ENCODE measurements at regions not wholly inside any gene's neighbourhood (a gene's known extent, or its start where the extent isn't known, plus 50 kb on each side); places are given as distances from the start of the nearest gene placed in this dataset.

DNA sequence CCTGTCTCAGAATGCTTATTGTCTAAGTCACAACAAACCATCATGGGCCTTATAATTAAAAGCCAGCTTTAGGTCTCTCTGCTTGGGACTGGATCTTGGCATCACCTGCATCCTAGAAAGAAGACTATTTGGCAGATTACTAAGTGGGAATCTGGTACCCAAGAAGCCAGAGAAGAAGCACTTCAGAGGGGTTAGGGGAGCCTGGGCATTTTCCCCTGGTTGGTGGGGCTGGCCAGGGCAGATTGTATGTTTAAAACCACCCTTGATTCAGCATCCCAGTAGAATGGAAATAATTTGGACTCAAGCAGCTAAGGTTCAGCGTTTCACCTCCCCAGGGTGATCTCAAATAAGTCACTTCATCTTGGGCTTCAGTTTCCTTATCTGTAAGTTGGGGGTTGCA lies 193.7 kb downstream of the MIAT start:
- Histone ChIP-seq H3K9me3 (ENCODE audit: control insufficient read depth, insufficient read depth, low read length) (no peaks in the 10 kb centered on the region), H3K36me3 (ENCODE audit: insufficient read depth, low read length) (no peaks in the 10 kb centered on the region), H3K9ac (ENCODE audit: low read depth, low read length) (no peak overlapping the region), H3K4me1 (ENCODE audit: insufficient read depth, low read length) (0 out of 2 replicates have a peak, but pooled peaks cover 2% of the 10 kb centered on the region)

DNA sequence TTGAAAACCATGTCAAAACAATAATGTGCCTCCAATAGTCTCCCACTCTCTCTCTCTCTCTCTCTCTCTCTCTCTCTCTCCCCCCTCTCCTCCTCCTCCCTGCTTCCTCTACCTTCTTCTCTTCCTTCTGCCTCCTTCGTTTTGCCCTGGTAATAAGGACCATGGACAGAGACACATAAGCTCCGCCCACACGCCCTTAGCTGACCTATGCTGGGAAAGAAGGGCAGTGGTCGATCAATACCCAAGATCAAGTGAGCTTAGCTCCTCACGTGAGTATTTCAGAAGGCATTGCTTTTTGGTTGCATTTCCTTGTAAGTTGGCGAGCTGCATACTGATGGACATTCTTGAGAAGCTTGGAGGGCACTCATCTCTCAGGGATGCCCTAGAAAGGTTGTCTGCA lies 194.8 kb downstream of the MIAT start:
- Histone ChIP-seq H3K4me1 (ENCODE audit: insufficient read depth, low read length) (0 out of 2 replicates have a peak, but pooled peaks cover 2% of the 10 kb centered on the region), H3K9me3 (ENCODE audit: control insufficient read depth, insufficient read depth, low read length) (no peaks in the 10 kb centered on the region), H3K36me3 (ENCODE audit: insufficient read depth, low read length) (no peaks in the 10 kb centered on the region), H3K9ac (ENCODE audit: low read depth, low read length) (no peak overlapping the region)

DNA sequence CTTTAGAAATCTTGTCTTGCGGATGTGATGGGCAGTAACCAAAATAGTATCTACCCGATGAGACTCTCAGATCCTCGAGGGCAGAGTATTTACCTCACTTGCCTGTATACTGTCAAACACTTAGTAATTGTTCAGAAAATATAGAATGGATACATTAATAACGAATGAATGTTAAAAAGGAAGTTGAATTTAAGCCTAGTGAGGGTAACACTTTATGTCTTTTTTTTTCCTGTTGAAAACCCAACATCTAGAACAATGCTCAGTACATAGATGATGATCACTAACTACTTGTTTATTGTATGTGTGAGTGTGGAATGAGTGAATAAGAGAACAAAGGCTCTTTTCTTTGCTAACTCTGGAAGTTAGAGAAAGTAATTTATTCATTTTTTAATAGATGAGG lies 195.7 kb downstream of the MIAT start:
- Histone ChIP-seq H3K9me3 (ENCODE audit: control insufficient read depth, insufficient read depth, low read length) (no peaks in the 10 kb centered on the region), H3K36me3 (ENCODE audit: insufficient read depth, low read length) (no peaks in the 10 kb centered on the region), H3K9ac (ENCODE audit: low read depth, low read length) (no peak overlapping the region), H3K4me1 (ENCODE audit: insufficient read depth, low read length) (0 out of 2 replicates have a peak, but pooled peaks cover under 1% of the 10 kb centered on the region)

DNA sequence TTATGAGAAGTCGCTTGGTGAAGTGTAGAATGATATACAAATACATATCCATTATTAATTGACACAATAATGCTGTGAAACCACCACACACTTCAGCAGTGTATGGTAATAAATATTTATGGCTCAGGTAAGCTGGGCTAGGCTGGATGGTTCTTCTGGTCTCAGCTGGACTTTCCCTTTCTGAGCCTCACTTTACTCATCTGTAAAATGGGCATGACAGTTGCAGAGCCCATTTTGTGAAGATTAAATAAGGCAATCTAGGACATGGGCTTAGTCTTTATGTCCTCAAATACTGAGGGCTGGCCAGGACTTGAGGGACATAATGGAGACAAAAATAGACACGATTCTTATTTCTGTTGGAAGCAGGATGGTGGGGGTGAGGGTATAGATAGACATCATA lies 196.1 kb downstream of the MIAT start:
- no peaks in the 10 kb centered on the region for H3K36me3 ChIP-seq (ENCODE audit: insufficient read depth, low read length)
- H3K9ac ChIP-seq (ENCODE audit: low read depth, low read length): no peak overlapping the region
- no peaks in the 10 kb centered on the region for H3K9me3 ChIP-seq (ENCODE audit: control insufficient read depth, insufficient read depth, low read length)
- H3K4me1 ChIP-seq (ENCODE audit: insufficient read depth, low read length): no peaks in the 10 kb centered on the region

DNA sequence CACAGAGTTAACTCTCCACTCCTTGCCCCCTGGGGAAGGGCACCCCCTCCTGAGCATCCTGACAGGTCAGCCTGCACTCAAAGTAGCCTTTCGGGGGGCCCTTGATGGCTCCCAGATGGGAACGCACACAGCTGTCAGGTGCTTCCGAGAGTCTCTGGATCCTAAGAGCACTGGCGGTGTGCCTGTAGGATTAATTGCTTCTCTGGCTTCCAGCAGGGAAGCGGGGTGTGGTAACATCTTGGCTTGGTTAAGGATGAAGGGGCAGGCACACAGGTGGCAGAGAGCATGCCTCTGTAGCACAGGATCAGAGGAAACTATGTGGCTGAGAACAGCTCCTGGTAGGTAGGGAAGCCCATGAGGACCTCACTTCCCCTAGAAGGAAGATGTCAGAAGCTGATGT lies 199.8 kb downstream of the MIAT start:
- 0 out of 2 replicates have a peak, but pooled peaks cover 4% of the 10 kb centered on the region for H3K4me1 ChIP-seq (ENCODE audit: insufficient read depth, low read length)
- no peaks in the 10 kb centered on the region for H3K36me3 ChIP-seq (ENCODE audit: insufficient read depth, low read length)
- no peaks in the 10 kb centered on the region for H3K9me3 ChIP-seq (ENCODE audit: control insufficient read depth, insufficient read depth, low read length)
- H3K9ac ChIP-seq (ENCODE audit: low read depth, low read length): no peak overlapping the region

DNA sequence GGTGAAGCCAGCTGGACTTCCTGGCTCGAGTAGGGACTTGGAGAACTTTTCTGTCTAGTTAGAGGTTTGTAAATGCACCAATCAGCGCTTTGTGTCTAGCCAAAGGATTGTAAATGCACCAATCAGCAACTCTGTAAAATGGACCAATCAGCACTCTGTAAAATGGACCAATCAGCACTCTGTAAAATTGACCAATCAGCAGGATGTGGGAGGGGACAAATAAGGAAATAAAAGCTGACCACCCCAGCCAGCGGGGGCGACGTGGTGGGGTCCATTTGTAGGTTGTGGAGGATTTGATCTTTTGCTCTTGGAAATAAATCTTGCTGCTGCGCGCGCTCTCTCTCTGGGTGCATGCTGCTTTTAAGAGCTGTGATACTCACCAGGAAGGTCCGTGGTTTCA lies 202.9 kb downstream of the MIAT start:
- Histone ChIP-seq H3K9ac (ENCODE audit: low read depth, low read length) (no peak overlapping the region), H3K4me1 (ENCODE audit: insufficient read depth, low read length) (0 out of 2 replicates have a peak, but pooled peaks cover 4% of the 10 kb centered on the region), H3K36me3 (ENCODE audit: insufficient read depth, low read length) (no peaks in the 10 kb centered on the region), H3K9me3 (ENCODE audit: control insufficient read depth, insufficient read depth, low read length) (no peaks in the 10 kb centered on the region)

DNA sequence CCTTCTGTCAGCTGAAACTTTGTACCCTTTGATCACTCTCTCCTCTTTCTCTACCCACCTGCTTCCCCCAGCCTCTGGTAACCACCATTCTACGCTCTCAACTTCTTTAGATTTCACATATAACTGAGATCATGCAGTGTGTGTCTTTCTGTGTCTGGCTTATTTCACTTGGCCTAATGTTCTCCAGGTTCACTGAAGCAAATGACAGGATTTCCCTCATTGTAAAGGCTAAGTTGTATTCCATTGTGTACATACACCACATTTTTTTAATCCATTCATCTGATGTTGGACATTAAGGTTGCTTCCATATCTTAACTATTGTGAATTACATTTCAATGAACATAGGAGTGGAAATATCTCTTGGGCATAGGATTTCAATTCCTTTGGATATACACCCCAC lies 207.6 kb downstream of the MIAT start:
- Histone ChIP-seq H3K36me3 (ENCODE audit: insufficient read depth, low read length) (no peaks in the 10 kb centered on the region), H3K9me3 (ENCODE audit: control insufficient read depth, insufficient read depth, low read length) (no peaks in the 10 kb centered on the region; the same call in 1 of the 2 replicates)

DNA sequence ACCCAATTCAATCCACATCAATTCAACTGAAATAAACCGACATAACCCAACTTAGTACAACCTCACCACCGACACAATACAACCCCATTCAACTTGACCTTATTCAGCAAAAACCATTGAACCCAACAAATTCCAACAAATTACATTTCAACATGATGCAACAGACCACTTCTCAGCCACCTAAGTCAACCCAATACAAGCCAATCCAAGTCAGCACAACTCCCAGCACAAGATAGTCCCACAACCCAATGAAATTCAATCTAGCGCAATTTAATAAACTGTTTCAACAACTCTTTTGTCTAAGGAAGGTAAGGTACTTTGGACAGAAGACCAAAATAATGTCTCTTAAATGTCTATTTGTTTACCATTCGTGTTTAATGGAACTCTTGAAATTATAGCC lies 226.0 kb downstream of the MIAT start:
- Histone ChIP-seq H3K9me3 (ENCODE audit: control insufficient read depth, insufficient read depth, low read length) (no peaks in the 10 kb centered on the region), H3K4me1 (ENCODE audit: insufficient read depth, low read length) (peaks cover 8% of the 10 kb centered on the region; the same call in 1 of the 2 replicates), H3K9ac (ENCODE audit: low read depth, low read length) (no peak overlapping the region), H3K36me3 (ENCODE audit: insufficient read depth, low read length) (no peaks in the 10 kb centered on the region)

More for the DNA sequence above, 207.6 kb downstream of the MIAT start:
- H3K4me1 ChIP-seq (ENCODE audit: insufficient read depth, low read length): no peaks in the 10 kb centered on the region
- H3K9ac ChIP-seq (ENCODE audit: low read depth, low read length): no peak overlapping the region

DNA sequence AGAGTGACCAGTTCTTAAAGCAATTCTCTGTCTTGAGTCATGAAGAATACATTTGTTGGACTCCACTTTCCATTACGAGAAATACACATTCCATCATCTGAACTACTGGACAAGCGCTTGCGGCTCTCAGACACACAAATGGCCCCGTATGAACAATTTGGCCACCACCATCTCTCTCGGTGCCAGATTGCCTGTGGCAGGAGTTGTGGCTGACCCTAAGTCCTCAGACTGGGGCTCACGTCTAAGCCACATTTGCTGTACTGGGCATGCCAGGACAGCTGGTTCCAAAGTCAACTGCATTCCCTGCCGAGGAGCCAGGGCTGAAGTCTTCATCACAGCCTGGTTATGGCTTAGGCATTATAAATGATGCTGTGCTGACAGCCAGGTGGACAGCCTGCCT lies 227.5 kb downstream of the MIAT start:
- H3K9me3 ChIP-seq (ENCODE audit: control insufficient read depth, insufficient read depth, low read length): no peaks in the 10 kb centered on the region
- H3K36me3 ChIP-seq (ENCODE audit: insufficient read depth, low read length): no peaks in the 10 kb centered on the region
- H3K4me1 ChIP-seq (ENCODE audit: insufficient read depth, low read length): peaks cover 8% of the 10 kb centered on the region; the same call in 1 of the 2 replicates
- H3K9ac ChIP-seq (ENCODE audit: low read depth, low read length): no peak overlapping the region

DNA sequence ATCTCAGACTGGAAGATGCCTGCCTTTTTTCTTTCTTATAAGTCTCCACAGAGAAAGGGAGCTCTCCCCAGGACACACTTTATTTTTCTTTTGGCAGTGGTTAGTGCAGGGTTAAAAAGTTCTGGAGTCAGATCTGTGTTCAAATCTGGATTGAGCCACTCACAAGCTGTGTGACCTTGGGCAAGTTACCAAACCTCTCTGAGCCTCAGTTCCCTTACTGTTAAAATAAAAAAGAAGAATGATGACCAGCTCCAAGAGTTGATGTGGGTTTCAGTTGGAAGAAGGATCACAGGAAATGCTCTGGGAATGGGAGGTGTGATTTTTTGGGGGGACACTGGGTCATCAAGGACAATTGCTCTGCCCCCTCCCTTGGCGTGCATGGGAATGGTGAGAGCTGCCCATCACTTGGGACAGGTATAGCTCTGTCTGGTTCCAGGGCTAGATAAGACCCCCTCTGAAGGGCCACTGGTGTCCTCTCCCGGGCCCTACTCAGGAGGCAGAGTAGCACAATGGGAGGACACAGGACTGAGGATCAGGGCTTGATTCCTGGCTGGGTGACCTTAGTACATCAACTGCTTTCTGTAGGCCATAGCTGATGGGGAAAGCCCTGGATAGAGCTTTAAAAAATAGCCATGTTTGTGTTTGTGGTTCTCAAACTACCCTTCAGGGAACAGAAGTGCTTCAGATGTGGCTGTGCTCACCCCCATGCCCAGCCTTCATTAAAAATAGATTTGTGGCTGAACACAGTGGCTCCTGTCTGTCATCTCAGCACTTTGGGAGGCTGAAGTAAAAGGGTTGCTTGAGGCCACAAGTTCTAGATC lies 228.3 kb downstream of the MIAT start:
- peaks cover 8% of the 10 kb centered on the region; the same call in 1 of the 2 replicates for H3K4me1 ChIP-seq (ENCODE audit: insufficient read depth, low read length)
- H3K9me3 ChIP-seq (ENCODE audit: control insufficient read depth, insufficient read depth, low read length): no peaks in the 10 kb centered on the region
- no peaks in the 10 kb centered on the region for H3K36me3 ChIP-seq (ENCODE audit: insufficient read depth, low read length)
- H3K9ac ChIP-seq (ENCODE audit: low read depth, low read length): no peak overlapping the region

DNA sequence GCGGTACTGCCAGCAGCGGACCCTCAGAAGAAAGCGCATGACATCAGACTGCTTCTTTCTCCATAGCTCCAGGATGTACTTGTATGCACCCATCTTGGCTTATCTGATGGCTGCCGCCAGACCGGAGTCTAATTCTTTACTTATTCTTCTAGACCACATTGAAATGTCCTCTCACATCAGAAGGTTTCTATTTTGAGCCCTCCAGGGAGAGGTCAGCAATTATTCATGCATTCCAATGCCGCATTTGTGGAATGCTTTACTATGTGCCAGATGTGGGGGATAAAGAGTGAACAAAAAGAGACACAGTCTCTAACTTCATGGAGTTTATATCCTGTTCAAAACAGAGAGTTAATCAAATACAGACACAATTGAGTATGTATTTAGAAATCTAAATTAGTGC lies 230.1 kb downstream of the MIAT start:
- Histone ChIP-seq H3K36me3 (ENCODE audit: insufficient read depth, low read length) (no peaks in the 10 kb centered on the region), H3K9ac (ENCODE audit: low read depth, low read length) (no peak overlapping the region), H3K4me1 (ENCODE audit: insufficient read depth, low read length) (peaks cover 8% of the 10 kb centered on the region; the same call in 1 of the 2 replicates), H3K9me3 (ENCODE audit: control insufficient read depth, insufficient read depth, low read length) (no peaks in the 10 kb centered on the region)

DNA sequence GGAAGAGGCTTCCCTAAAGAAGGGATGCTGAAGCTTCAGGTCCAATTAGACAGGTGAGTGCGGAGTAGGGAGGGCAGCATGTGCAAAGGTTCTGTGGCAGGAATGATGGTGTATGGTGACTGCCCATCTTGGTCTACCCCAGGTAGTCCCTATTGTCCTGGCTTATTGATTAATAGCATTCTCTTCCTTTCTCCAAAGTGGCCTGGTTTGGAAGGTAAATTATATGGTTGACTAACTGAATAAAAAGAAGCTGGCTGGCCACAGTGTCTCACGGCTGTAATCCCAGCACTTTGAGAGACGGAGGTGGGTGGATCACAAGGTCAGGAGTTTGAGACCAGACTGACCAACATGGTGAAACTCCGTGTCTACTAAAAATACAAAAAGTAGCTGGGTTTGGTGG lies 230.5 kb downstream of the MIAT start:
- H3K9me3 ChIP-seq (ENCODE audit: control insufficient read depth, insufficient read depth, low read length): no peaks in the 10 kb centered on the region
- peaks cover 12% of the 10 kb centered on the region; the same call in 1 of the 2 replicates for H3K4me1 ChIP-seq (ENCODE audit: insufficient read depth, low read length)
- no peaks in the 10 kb centered on the region for H3K36me3 ChIP-seq (ENCODE audit: insufficient read depth, low read length)
- no peak overlapping the region for H3K9ac ChIP-seq (ENCODE audit: low read depth, low read length)

DNA sequence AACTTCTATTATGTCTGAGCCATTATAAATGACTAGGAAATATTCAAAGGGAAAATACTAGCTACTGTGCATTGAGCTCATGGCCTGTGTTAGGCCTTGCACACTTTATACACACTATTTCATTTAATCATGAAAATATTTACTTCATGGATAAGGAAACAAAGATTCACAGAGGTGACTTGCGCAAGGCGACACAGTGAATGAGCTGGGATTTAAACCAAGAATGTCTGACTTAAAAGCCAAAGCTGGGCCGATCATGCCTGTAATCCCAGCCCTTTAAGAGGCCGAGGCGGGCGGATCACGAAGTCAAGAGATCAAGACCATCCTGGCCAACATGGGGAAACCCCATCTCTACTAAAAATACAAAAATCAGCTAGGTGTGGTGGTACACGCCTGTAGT lies 231.5 kb downstream of the MIAT start:
- Histone ChIP-seq H3K36me3 (ENCODE audit: insufficient read depth, low read length) (no peaks in the 10 kb centered on the region), H3K9me3 (ENCODE audit: control insufficient read depth, insufficient read depth, low read length) (no peaks in the 10 kb centered on the region), H3K4me1 (ENCODE audit: insufficient read depth, low read length) (peaks cover 21% of the 10 kb centered on the region), H3K9ac (ENCODE audit: low read depth, low read length) (no peak overlapping the region)

DNA sequence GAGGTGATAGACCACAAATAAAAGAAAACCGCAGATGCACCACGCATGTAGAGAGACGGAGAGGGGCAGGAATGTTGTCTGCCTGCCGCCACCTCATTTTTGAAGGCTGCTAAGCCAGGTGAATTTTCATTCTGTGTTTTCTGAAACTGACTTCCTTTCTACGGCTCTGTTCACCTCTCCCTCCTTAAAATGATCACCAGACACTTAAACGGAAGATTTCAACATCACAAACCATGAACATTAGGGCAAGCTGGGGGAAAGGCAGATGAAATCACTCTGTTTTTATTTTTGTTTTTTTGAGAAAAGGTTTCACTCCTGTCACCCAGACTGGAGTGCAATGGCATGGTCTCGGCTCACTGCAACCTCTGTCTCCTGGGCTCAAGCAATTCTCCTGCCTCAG lies 232.4 kb downstream of the MIAT start:
- peaks cover 25% of the 10 kb centered on the region for H3K4me1 ChIP-seq (ENCODE audit: insufficient read depth, low read length)
- no peaks in the 10 kb centered on the region for H3K36me3 ChIP-seq (ENCODE audit: insufficient read depth, low read length)
- no peak overlapping the region for H3K9ac ChIP-seq (ENCODE audit: low read depth, low read length)
- no peaks in the 10 kb centered on the region for H3K9me3 ChIP-seq (ENCODE audit: control insufficient read depth, insufficient read depth, low read length)

DNA sequence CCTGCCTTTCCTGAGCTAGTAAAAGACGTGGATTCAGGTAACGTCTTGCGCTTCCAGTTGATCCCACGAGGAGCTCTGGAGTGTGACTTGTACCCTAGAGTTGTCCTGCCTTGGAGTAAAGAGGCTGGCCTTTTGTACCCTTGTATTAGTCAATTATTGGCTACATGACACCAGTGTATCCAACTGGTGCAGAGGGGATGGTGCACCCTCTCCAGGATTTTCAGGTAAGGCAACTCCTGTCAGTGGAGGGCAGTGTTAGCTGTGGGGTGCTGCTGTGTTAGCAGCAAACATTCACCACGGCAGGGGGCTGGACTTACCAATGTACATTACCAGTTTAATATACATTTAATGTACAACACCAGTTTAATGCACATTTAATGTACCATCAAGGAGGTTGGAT lies 233.5 kb downstream of the MIAT start:
- H3K36me3 ChIP-seq (ENCODE audit: insufficient read depth, low read length): no peaks in the 10 kb centered on the region
- H3K9me3 ChIP-seq (ENCODE audit: control insufficient read depth, insufficient read depth, low read length): no peaks in the 10 kb centered on the region
- H3K4me1 ChIP-seq (ENCODE audit: insufficient read depth, low read length): peaks cover 25% of the 10 kb centered on the region
- no peak overlapping the region for H3K9ac ChIP-seq (ENCODE audit: low read depth, low read length)
